GM18870 (cell line): ENCODE measurements at regions not wholly inside any gene's neighbourhood (a gene's known extent, or its start where the extent isn't known, plus 50 kb on each side); places are given as distances from the start of the nearest gene placed in this dataset.
"Not testable (repeated sequence)": the region's sequence is repeated elsewhere in the genome, so short reads cannot be mapped to it uniquely, and the experiment has no call there.

Source experiments
- ATAC-seq: cut with Tn5 transposase; IDR thresholded peaks from one replicate; pipeline ENCODE4 v1.9.1; 2021; ENCODE audit warnings: moderate library complexity; ENCODE audit not compliant: unreplicated experiment

DNA sequence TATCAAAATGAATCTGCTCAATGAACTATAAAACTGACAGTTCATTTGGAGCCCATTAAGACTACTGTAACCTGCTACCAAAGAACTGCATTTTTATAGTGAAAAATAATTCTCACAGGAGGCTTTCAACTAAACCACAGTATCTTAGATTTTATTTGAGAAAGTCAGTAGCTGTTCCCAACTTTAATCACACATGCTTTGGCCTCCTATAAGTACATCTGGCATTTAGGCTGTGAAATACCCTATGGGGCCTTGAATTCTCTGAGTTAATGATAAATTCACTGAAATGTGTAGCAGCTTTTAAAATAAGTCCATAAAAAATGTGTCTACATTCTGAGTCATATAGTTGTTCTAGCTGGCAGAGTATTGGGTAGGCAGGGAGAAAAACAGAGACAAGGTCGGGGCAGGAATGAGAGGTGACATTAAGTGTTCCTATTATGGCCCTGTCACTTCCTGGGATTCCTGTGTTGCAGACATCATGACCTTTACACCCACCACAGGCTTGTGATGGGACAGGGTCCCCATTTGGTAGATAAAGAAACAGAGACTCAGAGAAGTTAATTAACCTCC lies 588.8 kb downstream of the REEP3 start:
- no peak for ATAC-seq

- ATAC-seq = no peak
Measured at GRCh38 chr10:64112701-64113355, 591.6 kb downstream of the REEP3 start.

GRCh38 chr10:64113375-64113774 lies 592.2 kb downstream of the REEP3 start:
- ATAC-seq = no peak

- ATAC-seq = no peak
Measured at GRCh38 chr10:64113792-64114191, 592.6 kb downstream of the REEP3 start.

DNA sequence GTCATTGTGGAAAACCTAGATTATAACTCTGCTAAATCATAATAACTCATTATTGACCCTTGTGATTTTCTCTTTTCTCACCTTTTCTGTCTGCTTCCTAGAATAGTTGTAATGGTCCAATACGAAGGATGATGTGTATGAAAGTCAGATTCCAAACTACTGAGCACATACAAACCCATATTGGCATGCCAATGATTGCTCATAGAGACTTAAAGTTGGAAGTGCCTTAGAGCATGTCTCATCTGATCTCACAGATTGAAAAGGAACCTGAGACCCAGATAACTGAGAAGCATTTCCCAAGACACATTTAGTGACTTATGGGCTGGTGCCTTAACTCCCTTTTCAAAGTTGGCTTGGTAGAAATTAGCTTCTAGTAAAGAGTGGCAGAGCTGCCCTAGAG lies 594.3 kb downstream of the REEP3 start:
- ATAC-seq = no peak

DNA sequence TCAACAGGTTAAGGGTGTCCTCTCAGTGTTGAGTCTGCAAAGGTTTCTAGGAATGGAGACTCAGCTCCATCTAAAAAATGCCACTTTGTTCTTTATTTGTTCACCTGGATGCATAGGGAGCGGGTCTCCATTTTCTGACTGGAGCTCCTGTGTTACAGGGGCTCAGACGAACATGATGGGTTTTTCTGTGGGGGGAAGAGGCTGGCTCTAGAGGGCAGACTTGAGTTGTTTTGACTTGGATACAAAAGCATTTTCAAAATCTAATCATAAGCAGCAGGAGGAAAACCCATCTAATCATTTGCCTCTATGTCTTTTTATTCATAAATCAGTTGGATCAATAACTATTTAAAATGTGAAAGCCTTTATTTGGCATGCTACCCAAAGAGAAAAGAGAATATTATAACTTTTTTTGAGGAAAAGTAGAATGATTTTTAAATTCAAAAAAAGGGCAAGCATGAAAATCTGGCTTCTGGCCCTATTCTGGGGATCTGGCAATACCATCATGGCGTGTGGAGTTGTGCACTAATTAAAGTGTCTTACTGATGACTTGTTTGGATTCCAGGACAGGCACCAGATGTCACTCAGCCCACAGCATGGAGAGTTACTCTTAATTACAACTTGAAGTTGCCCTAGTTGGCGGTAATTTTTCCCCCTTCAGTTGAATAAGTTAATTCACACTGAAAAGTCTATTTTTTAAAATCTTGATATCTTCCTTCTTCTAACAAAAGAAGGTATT lies 594.9 kb downstream of the REEP3 start:
- no peak for ATAC-seq

GRCh38 chr10:64116707-64117106 lies 595.5 kb downstream of the REEP3 start:
- ATAC-seq = no peak

- ATAC-seq = no peak
Measured at GRCh38 chr10:64118736-64119135, 597.5 kb downstream of the REEP3 start.

GRCh38 chr10:64120301-64120980 lies 599.2 kb downstream of the REEP3 start:
- not testable (repeated sequence) for ATAC-seq

DNA sequence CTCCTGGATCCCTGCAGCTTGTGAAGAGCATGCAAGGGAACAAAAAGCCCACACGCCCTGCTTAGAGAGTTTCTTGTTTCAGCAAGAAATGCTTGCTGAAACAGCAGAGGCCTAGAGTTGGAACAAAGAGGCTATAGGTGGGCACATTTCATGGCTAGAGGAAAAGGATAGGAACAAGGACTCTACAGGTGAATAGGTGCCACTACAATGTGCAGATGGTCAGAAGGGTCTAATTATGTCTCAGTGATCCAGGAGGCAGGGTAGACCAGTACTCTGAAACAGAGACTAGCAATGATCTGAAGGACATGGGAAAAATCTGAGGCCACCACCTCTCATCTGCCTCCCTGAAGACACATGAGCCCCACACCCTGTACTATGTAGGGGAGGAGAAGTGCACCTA lies 609.0 kb downstream of the REEP3 start:
- no peak for ATAC-seq

GRCh38 chr10:64134676-64135075 lies 613.5 kb downstream of the REEP3 start:
- no peak for ATAC-seq

DNA sequence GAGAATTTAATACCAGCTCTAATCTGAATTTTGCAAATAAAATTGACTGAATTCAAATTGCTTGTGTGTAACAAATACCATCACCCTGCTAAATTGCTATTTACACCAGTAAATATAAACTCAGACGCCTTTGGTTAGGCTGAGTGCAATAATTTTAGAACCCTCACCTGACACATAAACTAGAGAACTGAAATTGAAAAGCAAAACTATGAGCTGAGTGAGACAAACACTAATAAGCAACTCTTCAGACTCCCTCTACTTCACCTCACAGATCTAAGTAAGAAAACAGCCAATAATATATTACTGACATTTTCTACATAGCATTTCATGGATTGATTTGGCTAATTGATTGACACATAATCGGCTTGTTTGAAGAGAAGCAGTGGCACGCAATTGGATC lies 621.2 kb downstream of the REEP3 start:
- no peak for ATAC-seq

- no peak for ATAC-seq
Measured at GRCh38 chr10:64148607-64149006, 627.4 kb downstream of the REEP3 start.

DNA sequence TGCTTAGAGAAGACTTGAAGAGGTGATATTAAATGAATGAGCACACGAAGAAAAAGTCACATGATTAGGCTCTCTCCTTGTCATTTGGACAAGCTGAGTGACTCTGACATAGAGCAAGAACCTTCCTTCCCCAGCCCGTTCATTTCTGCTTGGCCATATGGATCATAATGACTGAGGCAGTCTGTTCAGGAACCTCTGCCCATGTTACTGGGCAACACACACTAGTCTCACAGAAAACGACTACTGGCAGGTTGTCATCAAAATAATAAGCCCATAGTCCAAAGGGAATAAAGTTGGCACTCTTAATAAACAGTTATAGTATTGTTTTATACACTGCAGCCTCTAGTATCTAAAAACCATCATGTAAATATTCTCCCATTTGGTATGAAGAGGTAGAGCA lies 635.0 kb downstream of the REEP3 start:
- no peak for ATAC-seq

DNA sequence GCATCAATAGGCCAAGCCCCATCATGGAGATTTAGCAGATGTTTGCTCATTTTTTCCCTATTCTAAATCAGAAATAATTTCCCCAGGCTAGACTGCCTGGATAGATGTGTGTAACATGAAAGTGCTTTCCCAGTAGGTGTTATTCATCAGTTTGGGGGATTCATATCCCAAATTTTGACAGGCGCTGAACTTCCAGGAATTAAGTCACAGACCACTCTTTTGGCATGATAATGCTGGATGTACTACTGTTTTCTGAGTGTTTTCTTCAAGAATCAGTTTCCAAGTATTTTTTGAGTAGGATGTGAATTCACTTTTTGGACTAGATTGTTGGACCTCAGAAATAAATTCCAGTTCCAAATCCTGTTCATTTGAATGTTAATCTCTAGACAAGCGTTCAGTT lies 637.4 kb downstream of the REEP3 start:
- ATAC-seq = no peak

DNA sequence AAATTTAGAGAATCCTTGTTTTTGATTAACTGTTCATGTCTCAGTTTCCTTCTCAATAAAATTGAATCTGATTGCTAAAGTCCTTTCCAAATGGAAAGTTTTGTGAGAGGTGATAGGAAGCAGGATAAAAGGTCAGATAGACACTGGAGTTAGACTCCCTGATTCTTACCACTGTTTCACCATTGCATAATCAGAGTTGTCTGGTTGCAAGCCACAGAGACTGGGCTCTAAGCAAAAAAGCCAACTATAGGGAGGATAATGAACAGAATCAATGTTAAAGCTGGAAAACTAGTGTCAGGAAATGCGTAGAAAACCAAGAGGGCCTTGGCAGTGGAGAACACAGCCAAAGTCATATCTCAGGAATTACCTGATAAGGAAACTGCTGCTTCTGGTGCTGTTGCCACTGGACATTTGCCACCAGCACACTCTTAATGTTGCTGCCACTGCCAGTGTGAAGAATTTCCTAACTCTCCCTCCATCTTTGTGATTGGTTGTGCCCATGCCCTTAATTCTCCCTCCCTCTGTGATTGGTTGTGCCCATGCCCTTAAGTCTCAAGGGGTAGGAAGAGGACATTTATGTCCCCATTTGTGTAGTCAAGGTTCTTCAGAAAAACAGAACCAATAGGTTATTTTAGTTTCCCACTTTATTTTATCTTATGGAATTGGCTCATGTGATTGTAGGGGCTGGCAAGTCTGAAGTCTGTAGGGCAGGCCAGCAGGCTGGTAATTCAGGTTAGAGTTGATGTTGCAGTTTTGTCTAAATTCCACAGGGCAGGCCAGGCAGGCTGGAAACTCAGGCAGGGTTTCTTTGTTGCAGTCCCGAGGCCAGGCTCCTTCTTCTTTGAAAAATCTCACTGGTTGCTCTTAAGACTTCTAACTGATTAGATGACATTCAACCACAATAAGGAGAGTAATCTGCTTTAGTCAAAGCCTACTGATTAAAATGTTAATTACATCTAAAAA lies 639.0 kb downstream of the REEP3 start:
- no peak for ATAC-seq

- no peak for ATAC-seq
Measured at GRCh38 chr10:64170791-64171190, 649.6 kb downstream of the REEP3 start.

GRCh38 chr10:64173826-64174225 lies 652.6 kb downstream of the REEP3 start:
- no peak for ATAC-seq

- ATAC-seq = no peak
Measured at GRCh38 chr10:64174666-64175255, 653.6 kb downstream of the REEP3 start.

DNA sequence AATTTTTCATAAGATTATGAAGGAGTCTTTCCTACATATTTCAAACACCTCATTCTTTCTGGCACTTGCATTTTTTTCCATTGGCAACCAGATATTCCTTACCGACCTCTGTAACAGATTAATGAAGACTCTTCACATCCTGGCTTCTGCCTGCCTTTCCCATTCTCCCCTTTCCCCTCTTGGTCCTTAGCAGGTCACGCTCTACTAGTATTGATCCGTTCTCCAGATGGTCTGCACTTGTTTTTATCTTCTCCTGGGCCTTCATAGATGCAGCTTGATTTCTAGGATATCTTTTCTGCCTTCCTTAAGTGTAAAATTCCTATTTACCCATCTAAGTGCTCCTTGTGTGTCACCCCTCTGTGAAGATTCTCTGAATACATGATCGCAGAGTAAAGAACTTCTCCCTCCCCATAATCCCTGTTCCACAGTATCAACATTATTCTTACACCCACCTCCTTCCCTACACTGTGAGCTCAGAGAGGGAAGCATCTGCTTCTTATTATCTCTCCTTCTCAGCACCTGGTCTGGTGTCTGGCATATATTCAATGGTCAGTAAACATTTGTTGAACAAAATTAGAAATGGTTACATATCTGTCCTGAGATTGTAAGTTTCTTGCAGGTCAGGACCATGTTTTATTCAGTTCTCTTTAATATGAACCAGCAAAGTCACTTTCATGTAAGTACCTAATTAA lies 654.2 kb downstream of the REEP3 start:
- ATAC-seq = no peak
